Endothelial cell of umbilical vein (primary cell): ENCODE measurements at regions not wholly inside any gene's neighbourhood (a gene's known extent, or its start where the extent isn't known, plus 50 kb on each side); places are given as distances from the start of the nearest gene placed in this dataset.

Experiments
- EZH2 ChIP-seq: IDR thresholded peaks from 2 replicates; pipeline ENCODE4 v1.6.1; 2012; ENCODE audit warnings: borderline replicate concordance, low read depth, mild to moderate bottlenecking, moderate library complexity, low read length, inconsistent platforms; ENCODE audit not compliant: severe bottlenecking
- FOS ChIP-seq: IDR thresholded peaks from 2 replicates; pipeline ENCODE4 v1.6.1; 2011; ENCODE audit warnings: mild to moderate bottlenecking, low read length, moderate library complexity, borderline replicate concordance; ENCODE audit not compliant: insufficient read depth
- MYC ChIP-seq: IDR thresholded peaks from one replicate; pipeline ENCODE4 v1.6.1; 2011; ENCODE audit warnings: mild to moderate bottlenecking, low read depth, low read length
- POLR2A ChIP-seq: IDR thresholded peaks from 2 replicates; pipeline ENCODE4 v1.6.1; 2012; ENCODE audit warnings: low read depth, mild to moderate bottlenecking, control low read depth, low read length
- TF ChIP-seq, protein P1 (sequence below): IDR thresholded peaks from 2 replicates; pipeline ENCODE4 v1.6.1; 2011; ENCODE audit not compliant: insufficient read depth, insufficient read length
- TF ChIP-seq, protein P2 (sequence below), 2 donors: IDR thresholded peaks; 1 replicate in 1 of 2; 2 replicates in 1 of 2; pipeline ENCODE4 v1.5.1; 2011; ENCODE audit warnings: low read length in 2 of 2, mild to moderate bottlenecking in 2 of 2, moderate library complexity in 2 of 2, control low read depth in 1 of 2, inconsistent platforms in 1 of 2, low read depth in 1 of 2; ENCODE audit not compliant: insufficient read depth in 1 of 2; ENCODE audit errors: extremely low read depth in 1 of 2

DNA sequence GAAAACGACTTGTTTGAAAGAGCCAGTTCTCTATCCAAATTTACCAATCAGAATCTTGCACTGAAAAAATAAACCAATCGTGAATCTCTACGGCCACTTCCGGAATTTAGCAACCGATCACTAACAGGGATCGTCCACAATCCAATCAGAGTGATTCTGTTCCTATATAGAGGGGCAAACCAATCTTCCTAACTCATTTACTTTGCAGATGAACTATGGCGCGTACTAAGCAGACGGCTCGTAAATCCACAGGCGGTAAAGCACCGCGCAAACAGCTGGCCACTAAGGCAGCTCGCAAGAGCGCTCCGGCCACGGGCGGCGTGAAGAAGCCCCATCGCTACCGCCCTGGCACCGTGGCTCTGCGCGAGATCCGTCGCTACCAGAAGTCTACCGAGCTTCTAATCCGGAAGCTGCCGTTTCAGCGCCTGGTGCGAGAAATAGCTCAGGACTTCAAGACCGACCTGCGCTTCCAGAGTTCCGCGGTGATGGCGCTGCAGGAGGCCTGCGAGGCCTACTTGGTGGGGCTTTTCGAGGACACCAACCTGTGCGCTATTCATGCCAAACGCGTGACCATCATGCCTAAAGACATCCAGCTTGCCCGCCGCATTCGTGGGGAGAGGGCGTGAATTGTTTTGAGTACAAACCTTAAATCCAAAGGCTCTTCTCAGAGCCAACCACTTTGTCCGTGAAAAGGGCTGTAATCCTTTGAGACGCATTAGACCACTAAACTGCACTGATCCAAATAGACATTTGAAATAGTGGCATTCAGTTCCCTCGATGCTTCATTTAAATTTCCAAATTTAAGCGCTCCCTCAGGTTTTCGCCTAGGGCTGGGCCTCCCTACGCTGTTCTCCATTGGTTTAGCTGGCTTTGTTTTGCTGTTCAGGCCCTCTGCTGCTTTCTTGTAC is 138.0 kb downstream of the HFE start:
- TF ChIP-seq, protein P1, sequence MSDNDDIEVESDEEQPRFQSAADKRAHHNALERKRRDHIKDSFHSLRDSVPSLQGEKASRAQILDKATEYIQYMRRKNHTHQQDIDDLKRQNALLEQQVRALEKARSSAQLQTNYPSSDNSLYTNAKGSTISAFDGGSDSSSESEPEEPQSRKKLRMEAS: no peak
- TF ChIP-seq POLR2A: peak; percentile 80
- TF ChIP-seq, protein P2, sequence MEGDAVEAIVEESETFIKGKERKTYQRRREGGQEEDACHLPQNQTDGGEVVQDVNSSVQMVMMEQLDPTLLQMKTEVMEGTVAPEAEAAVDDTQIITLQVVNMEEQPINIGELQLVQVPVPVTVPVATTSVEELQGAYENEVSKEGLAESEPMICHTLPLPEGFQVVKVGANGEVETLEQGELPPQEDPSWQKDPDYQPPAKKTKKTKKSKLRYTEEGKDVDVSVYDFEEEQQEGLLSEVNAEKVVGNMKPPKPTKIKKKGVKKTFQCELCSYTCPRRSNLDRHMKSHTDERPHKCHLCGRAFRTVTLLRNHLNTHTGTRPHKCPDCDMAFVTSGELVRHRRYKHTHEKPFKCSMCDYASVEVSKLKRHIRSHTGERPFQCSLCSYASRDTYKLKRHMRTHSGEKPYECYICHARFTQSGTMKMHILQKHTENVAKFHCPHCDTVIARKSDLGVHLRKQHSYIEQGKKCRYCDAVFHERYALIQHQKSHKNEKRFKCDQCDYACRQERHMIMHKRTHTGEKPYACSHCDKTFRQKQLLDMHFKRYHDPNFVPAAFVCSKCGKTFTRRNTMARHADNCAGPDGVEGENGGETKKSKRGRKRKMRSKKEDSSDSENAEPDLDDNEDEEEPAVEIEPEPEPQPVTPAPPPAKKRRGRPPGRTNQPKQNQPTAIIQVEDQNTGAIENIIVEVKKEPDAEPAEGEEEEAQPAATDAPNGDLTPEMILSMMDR (IDR thresholded peaks at IDR 0.05; ENCODE audit: extremely low read depth in 1 of 2, insufficient read depth in 1 of 2, low read depth in 1 of 2, low read length in 2 of 2): peak; percentile 7 to 18
- TF ChIP-seq EZH2: no peak
- TF ChIP-seq FOS: no peak
- no peak for TF ChIP-seq MYC
